ENCODE measurements at regions not wholly inside any gene's neighbourhood (a gene's known extent, or its start where the extent isn't known, plus 50 kb on each side); places are given as distances from the start of the nearest gene placed in this dataset.
"Not testable (repeated sequence)": the region's sequence is repeated elsewhere in the genome, so short reads cannot be mapped to it uniquely, and the experiment has no call there.

DNA sequence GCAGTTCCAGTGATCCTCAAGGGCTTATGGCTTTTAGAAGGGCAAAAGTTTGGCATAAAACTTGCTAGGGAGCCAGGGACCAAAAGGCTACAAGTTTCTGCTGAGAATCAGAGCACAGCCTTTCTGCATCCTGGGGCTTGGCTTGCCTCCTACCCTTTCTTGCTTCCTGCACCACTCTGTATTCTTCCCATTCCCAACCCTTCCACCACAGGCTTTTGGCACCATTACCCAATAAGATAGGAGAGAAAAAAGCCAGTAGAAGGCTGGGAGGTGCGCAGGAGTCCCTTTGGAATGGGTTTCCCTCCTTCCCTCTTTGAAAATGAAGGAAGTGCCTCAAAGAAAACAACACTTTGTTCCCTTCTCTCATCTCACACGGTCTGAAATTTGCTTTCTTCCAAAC, 268.6 kb downstream of the PDCD6IP start:
- FAIRE-seq: no peak

DNA sequence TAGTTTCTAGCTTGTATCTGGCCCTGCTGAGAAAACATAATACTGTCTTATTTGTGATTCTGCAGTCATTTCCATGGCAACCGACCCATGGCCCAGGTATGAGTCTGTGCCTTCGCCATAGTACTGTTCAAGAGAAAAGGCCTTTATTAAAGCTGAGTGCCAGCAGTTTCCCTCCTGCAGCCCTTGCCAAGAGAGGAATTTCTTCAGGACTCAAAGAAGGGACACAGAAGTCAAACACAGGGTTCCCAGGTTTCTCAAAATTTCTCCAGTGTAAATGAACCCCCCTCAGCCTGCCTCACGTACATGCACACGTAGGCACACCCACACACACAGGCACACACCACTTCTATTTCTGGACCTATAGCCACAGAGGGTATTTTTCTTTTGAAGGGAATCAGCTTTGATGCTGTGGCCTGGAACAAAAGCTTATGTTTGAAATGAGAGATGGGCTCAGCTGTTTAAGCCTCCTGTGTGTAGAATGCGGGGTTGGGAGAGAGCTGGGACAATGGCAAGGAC, 269.2 kb downstream of the PDCD6IP start:
- no peak for FAIRE-seq

DNA sequence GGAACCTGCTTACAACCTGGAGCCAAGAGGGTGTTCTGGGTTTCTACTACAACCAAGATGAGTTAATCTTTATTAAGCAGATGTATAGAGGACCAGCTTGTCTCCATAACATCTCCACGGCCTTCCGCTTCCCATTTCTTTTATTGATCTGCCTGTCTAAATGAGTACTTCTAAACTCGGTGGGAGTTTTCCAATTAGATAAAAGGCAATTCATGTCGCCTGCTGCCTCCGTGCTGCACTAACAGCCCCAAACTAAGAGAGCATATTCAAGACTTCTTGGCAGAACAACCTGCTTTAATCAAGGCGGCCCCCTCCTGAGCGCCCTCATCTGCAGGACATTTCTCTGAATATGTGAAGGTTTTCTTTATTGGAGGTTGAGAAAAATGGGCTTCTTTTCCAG, 270.1 kb downstream of the PDCD6IP start:
- FAIRE-seq: no peak

DNA sequence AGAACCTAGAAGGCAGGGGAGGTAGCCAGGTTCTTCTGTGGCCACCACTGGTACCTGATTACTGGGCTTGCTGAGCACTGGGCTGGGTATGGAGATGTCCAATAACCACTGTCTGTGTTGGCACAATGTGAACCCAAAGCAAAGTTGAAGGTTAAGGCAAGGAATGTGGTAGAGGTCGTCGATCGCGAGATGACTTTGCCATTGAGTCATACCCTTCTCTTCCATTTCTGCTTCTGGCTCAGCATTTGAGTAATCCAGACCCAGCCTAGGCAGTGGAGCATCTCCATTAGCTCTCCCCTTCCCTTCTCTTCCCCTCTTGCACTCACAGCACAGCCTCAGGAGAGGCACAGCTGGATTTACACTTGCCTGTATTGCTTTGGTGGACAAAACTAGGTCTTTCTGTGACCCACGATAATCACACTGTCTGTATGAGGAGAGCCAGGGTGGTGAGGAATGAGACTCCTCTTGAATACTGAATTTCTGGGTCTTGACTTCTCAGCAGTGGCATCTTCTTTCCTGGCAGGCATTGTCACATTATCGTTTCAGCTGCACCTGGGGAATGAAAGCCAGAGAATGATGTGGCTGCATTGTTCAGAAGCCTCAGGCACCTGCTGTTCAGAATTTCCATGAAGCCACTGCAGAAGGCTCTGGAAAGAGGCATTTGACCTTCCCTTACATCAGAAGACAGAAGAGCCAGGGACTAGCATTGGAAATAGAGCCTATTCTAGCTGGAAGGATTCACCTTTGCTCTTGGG, 272.6 kb downstream of the PDCD6IP start:
- no peak for FAIRE-seq

DNA sequence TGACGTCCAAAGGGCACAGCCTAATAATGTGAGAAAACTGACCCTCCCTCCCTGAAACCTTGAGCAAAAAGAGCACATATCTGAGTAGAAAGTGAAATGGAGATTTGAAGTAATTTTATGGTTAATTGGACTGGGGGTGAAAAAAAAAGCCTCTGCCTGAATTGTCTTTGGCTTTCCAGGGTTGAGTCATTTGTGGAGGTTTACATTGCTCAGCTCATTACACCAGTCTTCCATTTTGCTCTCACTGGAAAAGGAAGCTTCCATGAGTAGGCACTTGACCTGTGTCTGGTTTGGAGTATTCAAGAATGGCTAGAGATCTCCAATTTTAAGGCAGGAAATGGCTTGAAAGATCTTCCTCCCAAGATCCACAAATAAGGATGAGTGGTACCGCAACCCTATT, 273.9 kb downstream of the PDCD6IP start:
- no peak for FAIRE-seq

DNA sequence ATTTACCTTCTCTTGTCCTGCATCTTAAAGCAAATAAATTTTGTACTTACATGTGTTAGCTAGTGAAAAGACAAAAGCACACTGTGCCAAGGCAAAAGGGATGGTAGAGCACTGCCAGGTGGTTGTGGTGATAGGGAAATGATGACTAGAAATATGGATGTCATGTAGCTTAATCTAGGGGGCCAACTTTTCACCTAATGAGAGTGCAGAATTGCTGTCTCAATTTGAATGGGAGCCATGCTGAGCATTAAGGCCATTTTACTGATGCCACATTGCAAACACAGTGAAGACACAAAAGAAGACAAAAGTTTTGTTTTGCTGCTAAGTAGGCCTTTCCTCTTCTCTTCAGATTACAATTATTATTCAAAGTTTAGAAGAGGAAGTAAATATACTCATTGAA, 274.7 kb downstream of the PDCD6IP start:
- FAIRE-seq: no peak

DNA sequence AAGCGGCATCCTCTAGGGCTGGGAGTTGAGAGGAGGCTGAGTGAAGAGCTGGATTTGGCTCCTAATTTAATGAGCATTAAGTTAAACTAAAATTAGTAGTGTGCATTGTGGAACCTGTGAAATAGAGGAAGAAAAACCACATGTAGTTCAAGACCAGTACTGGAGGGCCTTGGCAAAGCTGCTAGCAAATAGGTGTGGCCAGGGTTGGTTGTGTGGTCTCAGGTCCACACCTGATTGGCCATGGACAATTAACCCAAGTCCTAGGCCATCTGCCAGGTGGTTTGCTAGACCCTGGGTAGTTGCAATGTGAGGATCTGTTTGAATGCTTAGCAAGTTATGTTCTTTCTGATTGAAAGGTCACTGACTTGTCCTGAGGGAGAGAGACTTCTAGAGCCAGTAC, 275.5 kb downstream of the PDCD6IP start:
- no peak for FAIRE-seq

DNA sequence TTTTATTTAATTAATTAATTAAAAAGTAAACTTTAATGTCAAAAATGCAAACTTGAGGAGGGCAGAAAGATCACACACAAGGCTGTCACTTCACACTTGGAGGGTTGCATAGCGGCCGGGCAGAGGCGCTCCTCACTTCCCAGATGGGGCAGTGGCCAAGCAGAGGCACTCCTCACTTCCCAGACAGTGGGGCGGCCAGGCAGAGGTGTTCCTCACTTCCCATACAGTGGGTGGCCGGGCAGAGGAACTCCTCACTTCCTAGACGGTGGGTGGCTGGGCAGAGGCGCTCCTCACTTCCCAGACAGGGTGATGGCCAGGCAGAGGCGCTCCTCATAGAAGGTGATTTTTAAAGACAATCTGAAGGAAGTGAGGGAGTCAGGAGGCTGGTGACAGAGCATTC, 277.5 kb downstream of the PDCD6IP start:
- FAIRE-seq: no peak

DNA sequence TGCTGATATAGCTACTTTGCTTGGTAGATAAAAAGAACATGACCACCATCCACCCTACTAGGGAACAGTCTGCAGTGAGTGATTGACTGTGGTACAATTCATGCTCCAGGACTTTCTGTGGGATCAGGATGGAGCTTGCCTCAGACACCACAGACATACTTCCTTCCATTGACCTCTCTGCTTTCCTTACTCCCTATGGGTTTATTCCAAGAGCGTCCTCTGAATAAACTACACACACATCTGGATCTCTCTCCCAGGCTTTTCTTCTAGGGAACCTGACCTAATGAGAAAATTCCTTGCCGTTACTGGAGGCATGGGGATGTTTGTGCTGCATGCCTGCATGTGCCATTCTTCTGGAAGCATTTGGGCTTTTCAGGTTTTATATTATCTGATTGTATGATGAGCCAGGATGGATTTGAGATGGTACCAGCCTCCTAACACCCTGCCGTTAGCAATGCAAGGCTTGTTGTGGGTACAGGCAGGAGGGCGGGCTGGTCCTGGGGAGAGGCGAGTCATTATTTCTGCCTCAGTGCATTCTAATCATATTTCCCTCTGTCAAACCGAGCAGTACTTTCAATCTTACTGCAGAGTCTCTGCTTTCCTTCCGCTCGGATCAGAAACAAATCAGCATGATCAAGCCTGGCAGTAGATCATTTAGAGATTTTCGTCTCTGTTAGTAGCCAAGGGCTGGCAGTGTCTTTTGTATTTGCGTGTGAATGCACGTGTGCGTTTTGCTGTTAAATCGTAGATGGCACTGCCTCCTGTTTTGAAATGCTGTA, 279.2 kb downstream of the PDCD6IP start:
- no peak for FAIRE-seq

DNA sequence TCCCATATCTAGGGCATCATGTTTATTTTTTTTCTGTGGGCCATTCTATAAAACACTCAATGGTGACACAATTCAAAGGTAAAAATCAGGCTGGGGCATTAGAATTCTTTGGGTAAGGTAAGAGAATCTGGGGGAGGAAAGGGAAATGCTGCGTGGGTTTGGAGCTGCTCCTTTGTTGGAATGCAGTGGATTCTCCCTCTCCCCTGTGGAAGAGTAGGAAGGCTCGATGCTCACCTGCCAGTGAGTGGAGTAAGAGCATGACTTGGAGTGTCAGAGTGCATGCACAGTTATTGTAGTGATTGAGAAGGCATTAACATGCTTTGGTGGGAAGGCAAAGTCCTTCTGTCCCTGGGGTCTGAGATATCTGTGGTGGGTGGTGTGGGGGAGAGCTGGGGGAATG, 280.0 kb downstream of the PDCD6IP start:
- FAIRE-seq: no peak

DNA sequence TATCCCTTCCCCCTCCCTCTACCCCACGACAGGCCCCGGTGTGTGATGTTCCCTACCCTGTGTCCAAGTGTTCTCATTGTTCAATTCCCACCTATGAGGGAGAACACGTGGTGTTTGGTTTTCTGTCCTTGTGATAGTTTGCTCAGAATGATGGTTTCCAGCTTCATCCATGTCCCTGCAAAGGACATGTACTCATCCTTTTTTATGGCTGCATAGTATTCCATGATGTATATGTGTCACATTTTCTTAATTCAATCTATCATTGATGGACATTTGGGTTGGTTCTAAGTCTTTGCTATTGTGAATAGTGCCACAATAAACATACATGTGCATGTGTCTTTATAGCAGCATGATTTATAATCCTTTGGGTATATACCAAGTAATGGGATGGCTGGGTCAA, 281.4 kb downstream of the PDCD6IP start:
- FAIRE-seq: not testable (repeated sequence)

DNA sequence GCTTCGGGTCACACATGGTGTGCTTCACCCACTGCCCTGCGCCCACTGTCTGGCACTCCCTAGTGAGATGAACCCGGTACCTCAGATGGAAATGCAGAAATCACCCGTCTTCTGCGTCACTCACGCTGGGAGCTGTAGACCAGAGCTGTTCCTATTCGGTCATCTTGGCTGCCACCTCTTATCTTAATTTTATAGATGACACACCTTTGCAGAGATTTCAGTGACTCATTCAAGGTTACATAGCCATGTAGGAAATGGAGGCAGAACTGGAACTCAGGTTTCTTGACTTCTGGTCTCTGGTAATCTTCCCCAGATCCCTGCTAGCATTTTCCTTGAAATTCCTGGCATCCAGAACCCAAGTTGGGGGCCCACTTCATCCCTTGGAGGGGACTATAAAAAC, 291.9 kb downstream of the PDCD6IP start:
- not testable (repeated sequence) for FAIRE-seq

DNA sequence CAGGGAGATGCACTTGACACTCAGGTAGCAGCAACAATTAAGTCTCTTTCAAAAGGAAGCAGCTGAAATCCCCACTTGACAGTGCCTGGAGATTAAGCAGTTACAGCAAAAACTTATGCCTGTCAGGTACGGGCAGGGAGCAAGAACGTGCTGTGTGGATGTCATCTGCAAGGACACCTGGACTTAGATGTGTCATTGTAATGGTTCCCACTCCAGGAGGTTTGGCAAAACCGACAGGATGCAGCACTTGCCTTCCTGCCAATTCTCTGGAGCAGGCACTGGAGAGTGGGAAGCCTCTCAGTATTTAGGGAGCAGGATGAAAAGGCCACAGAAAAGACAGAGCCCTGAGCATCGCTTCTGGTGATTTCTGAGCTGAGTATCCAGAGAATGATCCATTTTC, 292.4 kb downstream of the PDCD6IP start:
- no peak for FAIRE-seq

DNA sequence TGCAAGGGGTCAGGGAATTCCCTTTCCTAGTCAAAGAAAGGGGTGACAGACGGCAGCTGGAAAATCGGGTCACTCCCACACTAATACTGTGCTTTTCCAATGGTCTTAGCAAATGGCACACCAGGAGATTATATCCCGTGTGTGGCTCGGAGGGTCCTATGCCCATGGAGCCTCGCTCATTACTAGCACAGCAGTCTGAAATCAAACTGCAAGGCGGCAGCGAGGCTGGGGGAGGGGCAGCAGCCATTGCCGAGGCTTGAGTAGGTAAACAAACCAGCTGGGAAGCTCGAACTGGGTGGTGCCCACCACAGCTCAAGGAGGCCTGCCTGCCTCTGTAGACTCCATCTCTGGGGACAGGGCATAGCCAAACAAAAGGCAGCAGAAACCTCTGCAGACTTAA, 295.9 kb downstream of the PDCD6IP start:
- FAIRE-seq: not testable (repeated sequence)

DNA sequence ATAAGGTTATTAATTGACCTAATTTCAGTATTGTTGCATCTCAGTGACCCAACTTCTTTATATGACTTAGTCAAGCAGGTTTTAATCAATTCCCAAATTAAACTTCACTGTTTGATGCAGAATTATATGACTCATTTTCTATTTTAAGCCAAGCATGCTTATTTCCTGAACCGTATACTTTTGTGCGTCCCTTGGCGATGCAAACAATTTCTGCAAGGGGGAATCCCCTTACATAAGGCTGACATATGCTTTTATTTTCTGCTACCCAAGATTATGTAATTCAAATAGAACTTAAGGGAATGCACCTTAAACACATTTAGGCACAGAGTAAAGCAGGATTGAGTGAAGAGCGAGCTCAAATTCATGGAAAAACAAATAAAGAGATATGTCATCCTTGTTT, 303.9 kb downstream of the PDCD6IP start:
- no peak for FAIRE-seq

DNA sequence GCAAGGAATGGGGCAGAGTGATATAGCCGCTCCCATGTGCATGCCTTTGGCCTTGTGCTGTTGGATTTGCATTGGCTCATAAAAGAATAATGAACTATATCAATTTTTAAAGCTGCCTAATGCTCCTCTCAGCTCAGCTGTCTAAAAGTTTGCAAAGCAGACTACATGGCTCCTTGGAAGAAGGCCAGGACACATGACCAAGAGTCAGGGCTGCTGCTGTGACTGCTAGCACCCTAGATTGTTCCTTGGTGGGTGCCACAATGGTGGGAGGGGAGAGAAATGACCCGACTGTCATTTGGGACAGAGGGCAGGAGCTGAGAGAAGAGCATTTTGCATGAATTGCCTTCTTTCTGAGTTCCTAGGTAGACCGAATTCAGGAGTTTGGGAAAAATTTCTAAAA, 307.9 kb downstream of the PDCD6IP start:
- no peak for FAIRE-seq

DNA sequence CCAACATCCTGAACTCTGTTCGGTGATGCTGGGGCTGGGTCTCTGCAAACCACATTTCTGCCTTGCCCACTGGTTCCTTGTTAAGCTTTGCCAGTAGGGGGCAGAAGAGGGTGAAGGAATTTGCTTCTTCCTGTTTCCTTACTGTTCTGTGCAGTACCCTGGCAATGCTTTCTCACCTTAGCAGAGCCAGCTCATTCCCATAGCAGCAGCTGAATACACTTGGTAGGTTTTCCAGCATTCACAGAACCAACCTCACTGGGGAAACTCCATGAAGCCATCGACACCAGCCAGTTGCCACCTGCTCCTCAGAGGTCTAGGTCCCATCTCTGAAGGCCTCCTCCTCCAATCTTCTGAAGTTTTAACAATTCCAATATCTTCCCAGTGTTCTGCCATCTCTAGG, 308.4 kb downstream of the PDCD6IP start:
- no peak for FAIRE-seq

DNA sequence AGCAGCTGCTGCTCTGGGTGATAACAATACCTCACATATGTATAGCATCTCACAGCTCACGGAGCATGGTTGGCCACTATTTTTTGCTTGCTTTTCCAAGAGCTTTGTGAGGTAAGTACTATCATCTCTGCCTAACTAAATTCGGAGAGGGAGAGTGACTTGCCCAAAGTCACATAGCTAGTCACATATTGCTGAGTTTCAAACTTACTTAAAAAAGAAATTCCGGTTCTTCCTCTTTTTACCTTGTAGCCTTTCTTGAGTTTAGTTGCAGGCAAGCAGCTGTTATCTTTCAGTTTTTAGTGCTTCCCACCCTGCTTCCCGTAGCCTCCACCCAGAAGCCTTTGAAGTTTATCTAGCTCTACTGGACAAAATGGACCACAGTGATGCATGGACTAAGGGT, 309.2 kb downstream of the PDCD6IP start:
- no peak for FAIRE-seq

DNA sequence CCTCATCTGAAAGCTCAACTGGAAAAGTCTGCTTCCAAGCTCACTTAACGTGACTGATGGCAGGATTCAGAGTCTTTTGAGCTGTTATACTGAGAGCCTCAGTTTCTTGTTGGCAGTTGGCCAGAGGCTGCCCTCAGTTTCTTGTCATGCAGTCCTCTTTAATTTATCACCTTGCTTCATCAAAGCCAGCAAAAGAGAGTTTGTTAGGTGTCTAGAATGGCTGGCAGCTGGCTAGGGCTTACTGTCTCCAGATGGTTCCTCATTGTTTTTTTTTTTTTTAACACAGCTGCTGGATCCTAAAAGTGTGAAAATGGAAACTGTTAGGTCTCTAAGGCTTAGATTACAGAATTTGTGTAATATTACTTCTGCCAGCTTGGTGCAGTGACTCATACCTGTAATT, 310.6 kb downstream of the PDCD6IP start:
- FAIRE-seq: no peak

DNA sequence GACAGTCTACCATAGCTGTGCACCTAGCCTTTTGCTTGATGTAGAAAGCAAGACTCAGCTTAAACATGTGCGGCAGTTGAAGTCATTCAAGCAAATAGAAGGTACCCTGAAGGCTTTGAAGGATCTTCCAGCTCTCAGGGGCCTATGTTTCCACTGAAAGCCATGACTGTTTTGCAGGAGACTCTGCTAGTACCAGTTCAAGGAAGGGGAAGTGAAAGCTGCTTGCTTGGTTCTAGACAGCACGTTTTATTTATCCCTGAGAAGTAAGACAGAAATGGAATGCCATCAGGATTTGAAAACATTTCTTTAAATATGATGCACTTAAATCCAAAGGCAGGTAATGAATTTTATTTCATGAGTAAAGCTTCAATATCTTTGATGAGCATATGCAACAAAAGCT, 311.4 kb downstream of the PDCD6IP start:
- FAIRE-seq: no peak

DNA sequence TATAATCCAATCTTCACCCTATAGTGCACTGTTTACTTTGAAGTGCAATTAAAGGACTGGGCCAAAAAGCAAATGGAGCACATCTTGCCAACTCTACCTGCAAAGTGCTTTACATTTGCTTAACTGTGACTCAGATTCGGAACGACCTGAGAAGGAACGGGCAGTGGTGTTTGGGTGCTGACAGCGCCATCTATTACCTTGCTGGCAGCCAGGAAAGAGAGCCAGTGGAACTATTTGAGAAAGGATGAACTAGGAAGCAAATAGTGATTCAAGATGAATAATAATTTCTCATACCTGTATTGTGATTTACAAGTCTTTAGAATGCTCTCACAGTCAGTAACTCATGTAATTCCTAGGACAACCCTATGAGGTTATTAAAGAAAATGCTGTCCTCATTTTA, 312.9 kb downstream of the PDCD6IP start:
- no peak for FAIRE-seq

DNA sequence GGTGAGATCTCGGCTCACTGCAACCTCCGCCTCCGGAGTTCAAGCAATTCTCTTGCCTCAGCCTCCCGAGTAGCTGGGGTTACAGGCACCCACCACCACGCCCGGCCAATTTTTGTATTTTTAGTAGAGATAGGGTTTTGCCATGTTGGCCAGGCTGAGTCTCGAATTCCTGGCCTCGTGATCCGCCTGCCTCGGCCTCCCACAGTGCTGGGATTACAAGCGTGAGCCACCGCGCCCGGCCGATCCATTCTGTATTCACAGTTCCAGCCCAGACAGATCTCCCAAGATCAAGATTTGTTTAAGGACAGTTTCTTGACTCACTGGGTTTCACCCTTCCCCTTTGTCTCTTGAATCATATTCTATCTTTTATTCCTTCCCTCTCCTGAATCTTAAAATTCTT, 313.8 kb downstream of the PDCD6IP start:
- not testable (repeated sequence) for FAIRE-seq

DNA sequence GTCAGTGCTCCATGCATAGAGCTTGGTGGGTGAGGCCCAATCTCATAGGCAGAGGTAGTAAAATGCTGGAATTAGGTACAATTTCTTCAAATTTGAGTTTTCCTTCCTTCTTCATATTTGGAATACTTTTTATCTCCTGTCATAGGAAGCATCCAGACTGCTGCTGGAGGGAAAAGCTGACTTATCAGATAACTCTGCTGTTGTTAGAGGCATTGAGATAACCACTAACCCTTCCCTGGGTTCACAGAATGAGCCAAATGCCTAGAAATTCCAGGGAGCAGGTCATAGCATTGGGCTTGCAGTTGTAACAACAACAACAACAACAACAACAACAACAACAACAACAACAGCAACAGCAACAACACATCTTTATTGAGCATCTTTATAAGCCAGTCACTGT, 332.7 kb downstream of the PDCD6IP start:
- no peak for FAIRE-seq

DNA sequence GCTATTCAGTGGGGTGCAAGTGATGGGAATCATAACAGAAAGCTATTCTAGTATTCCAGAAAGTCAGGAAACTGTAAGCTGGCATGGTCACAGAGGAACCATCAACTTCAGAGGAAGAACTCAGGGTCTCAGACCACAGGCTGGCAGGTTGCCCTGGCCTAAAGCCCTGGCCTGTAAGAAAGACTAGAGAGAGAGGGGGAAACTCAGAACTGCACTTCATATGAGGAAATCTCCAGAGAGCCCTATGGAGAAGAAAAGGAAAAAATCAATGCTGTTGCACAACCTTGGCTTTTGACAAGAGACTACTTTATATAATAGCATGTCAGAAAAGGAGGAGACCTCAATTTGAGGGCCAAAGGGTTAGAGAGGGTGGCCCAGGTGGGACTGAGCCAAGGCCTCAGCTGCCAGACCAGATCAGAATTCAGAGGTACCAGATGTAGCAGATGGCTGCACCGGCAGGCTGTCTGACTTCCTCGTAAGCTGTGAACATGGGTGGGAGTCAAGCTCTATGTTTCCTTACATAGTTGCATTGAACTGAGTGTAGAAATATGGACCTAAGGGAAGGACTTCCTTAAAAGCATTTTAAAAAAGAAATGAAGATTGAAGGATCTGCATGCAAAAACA, 333.8 kb downstream of the PDCD6IP start:
- no peak for FAIRE-seq

Measured in endometrium (tissue), 2 donors.